IMR-90 (cell line): ENCODE measurements at regions not wholly inside any gene's neighbourhood (a gene's known extent, or its start where the extent isn't known, plus 50 kb on each side); places are given as distances from the start of the nearest gene placed in this dataset.

ENCODE experiments used
- ATAC-seq: fragments of 200-7000 bp; cut with Tn5 transposase; 2 replicates; pipeline ENCODE4 v1.9.1; 2020; ENCODE audit warnings: low read depth, mild to moderate bottlenecking, moderate library complexity
- BruUV-seq: library from RNA; stranded (reverse); fragments of 400-500 nt; replicated peaks from 2 replicates; lab custom pipeline; 2021; lab: Mats Ljungman, UMichigan
- CTCF ChIA-PET: fragments of 300-600 bp; formaldehyde crosslinking; extraction: SDS; loops from one replicate; lab custom pipeline; 2021; ENCODE audit warnings: antibody characterized with exemption; lab: Yijun Ruan, JAX
- POLR2A ChIA-PET: fragments of 300-600 bp; sonication (Branson Sonifier 250); formaldehyde crosslinking; loops from one replicate; lab custom pipeline; 2022; ENCODE audit warnings: antibody characterized with exemption; ENCODE audit not compliant: unreplicated experiment; lab: Charles Lee
- DNase-seq: peaks from one replicate; pipeline ENCODE4 v3.0.0; 2013
- H2AFZ ChIP-seq: replicated peaks from 2 replicates; pipeline ENCODE3; 2013; ENCODE audit warnings: low read length, mild to moderate bottlenecking; ENCODE audit not compliant: poor library complexity
- H2AK5ac ChIP-seq: 2 replicates; pipeline ENCODE4 v1.6.1; 2013; ENCODE audit warnings: low read depth, low read length, inconsistent platforms
- H2AK9ac ChIP-seq: replicated peaks from 2 replicates; pipeline ENCODE3; 2013; ENCODE audit warnings: mild to moderate bottlenecking, low read depth, low read length, moderate library complexity; ENCODE audit not compliant: poor library complexity
- H2BK120ac ChIP-seq: 2 replicates; pipeline ENCODE4 v1.6.1; 2013; ENCODE audit warnings: low read depth, low read length, inconsistent platforms
- H2BK15ac ChIP-seq: 3 replicates; pipeline ENCODE4 v1.6.1; 2013; ENCODE audit warnings: low read depth, low read length, inconsistent platforms
- H2BK20ac ChIP-seq: 2 replicates; pipeline ENCODE4 v1.6.1; 2013; ENCODE audit warnings: low read depth, mild to moderate bottlenecking, inconsistent platforms, low read length, moderate library complexity
- H2BK5ac ChIP-seq: 2 replicates; pipeline ENCODE4 v1.6.1; 2013; ENCODE audit warnings: mild to moderate bottlenecking, low read depth, low read length, inconsistent platforms; ENCODE audit not compliant: poor library complexity, severe bottlenecking
- H3K14ac ChIP-seq: replicated peaks from 2 replicates; pipeline ENCODE4 v1.6.1; 2013; ENCODE audit warnings: low read depth, low read length, inconsistent platforms
- H3K18ac ChIP-seq: 2 replicates; pipeline ENCODE4 v1.6.1; 2013; ENCODE audit warnings: low read depth, low read length, control low read depth
- H3K23ac ChIP-seq: 2 replicates; pipeline ENCODE4 v1.6.1; 2013; ENCODE audit warnings: low read depth, low read length, inconsistent platforms
- H3K27ac ChIP-seq: 2 replicates; pipeline ENCODE4 v1.5.1; 2013; ENCODE audit warnings: mild to moderate bottlenecking, control low read depth, low read length; ENCODE audit not compliant: insufficient read depth
- H3K27me3 ChIP-seq: 2 replicates; pipeline ENCODE4 v1.6.1; 2013; ENCODE audit warnings: low read length; ENCODE audit not compliant: control insufficient read depth, insufficient read depth
- H3K36me3 ChIP-seq: 2 replicates; pipeline ENCODE4 v1.6.1; 2013; ENCODE audit warnings: low read length, mixed read lengths; ENCODE audit not compliant: control insufficient read depth, insufficient read depth
- H3K4ac ChIP-seq: 2 replicates; pipeline ENCODE4 v1.6.1; 2013; ENCODE audit warnings: low read depth, low read length, inconsistent platforms
- H3K4me1 ChIP-seq: 2 replicates; pipeline ENCODE4 v1.6.1; 2013; ENCODE audit warnings: low read length, mixed read lengths; ENCODE audit not compliant: control insufficient read depth, insufficient read depth
- H3K4me2 ChIP-seq: 2 replicates; pipeline ENCODE4 v1.6.1; 2013; ENCODE audit warnings: low read depth, mild to moderate bottlenecking, control low read depth, low read length, moderate library complexity
- H3K4me3 ChIP-seq: 2 replicates; pipeline ENCODE4 v1.5.1; 2013; ENCODE audit warnings: low read depth, mild to moderate bottlenecking, control low read depth, low read length, moderate library complexity; ENCODE audit not compliant: insufficient read depth
- H3K56ac ChIP-seq: 2 replicates; pipeline ENCODE4 v1.6.1; 2013; ENCODE audit warnings: low read length, inconsistent platforms; ENCODE audit not compliant: insufficient read depth; ENCODE audit errors: extremely low read depth
- H3K79me1 ChIP-seq, 2 experiments: 2 replicates each; pipeline ENCODE4 v1.6.1; 2013; ENCODE audit warnings: low read length in 2 of 2, inconsistent platforms in 1 of 2, low read depth in 1 of 2
- H3K9ac ChIP-seq: 2 replicates; pipeline ENCODE4 v1.6.1; 2013; ENCODE audit warnings: low read depth, low read length, control low read depth
- H3K9me1 ChIP-seq: 2 replicates; pipeline ENCODE4 v1.6.1; 2013; ENCODE audit warnings: low read length, inconsistent platforms; ENCODE audit not compliant: insufficient read depth
- H3K9me3 ChIP-seq: 2 replicates; pipeline ENCODE4 v1.6.1; 2013; ENCODE audit warnings: low read length; ENCODE audit not compliant: control insufficient read depth, insufficient read depth
- H4K20me1 ChIP-seq: 2 replicates; pipeline ENCODE4 v1.6.1; 2013; ENCODE audit warnings: low read length, inconsistent platforms; ENCODE audit not compliant: insufficient read depth
- H4K5ac ChIP-seq: 2 replicates; pipeline ENCODE4 v1.6.1; 2013; ENCODE audit warnings: mild to moderate bottlenecking, low read depth, low read length, control low read depth
- H4K8ac ChIP-seq, 2 experiments: 2 replicates each; pipeline ENCODE4 v1.6.1; 2013; ENCODE audit warnings: low read depth in 2 of 2, low read length in 2 of 2, control low read depth in 1 of 2, inconsistent platforms in 1 of 2
- H4K91ac ChIP-seq: 2 replicates; pipeline ENCODE4 v1.6.1; 2013; ENCODE audit warnings: low read depth, low read length, inconsistent platforms; ENCODE audit not compliant: insufficient read depth
- BHLHE40 ChIP-seq: fragments of 150-350 bp; IDR thresholded peaks from 2 replicates; pipeline ENCODE4 v1.6.1; 2016; ENCODE audit warnings: mild to moderate bottlenecking, low read depth, low read length
- CEBPB ChIP-seq: IDR thresholded peaks from 2 replicates; pipeline ENCODE4 v1.6.1; 2012; ENCODE audit warnings: low read depth, low read length, improper control_type of control experiment
- CHD1 ChIP-seq: IDR thresholded peaks from 2 replicates; pipeline ENCODE4 v1.6.1; 2012; ENCODE audit warnings: low read depth, low read length, improper control_type of control experiment
- FOS ChIP-seq: fragments of 150-350 bp; IDR thresholded peaks from 2 replicates; pipeline ENCODE4 v1.6.1; 2016; ENCODE audit warnings: low read depth, low read length
- MAFK ChIP-seq: IDR thresholded peaks from 2 replicates; pipeline ENCODE4 v1.6.1; 2012; ENCODE audit warnings: low read depth, low read length, improper control_type of control experiment
- MAZ ChIP-seq: IDR thresholded peaks from 2 replicates; pipeline ENCODE4 v1.6.1; 2012; ENCODE audit warnings: low read depth, mild to moderate bottlenecking, low read length, improper control_type of control experiment, moderate library complexity, borderline replicate concordance
- MXI1 ChIP-seq: IDR thresholded peaks from 2 replicates; pipeline ENCODE4 v1.6.1; 2012; ENCODE audit warnings: low read depth, mild to moderate bottlenecking, low read length, moderate library complexity, borderline replicate concordance
- NFE2L2 ChIP-seq: fragments of 150-350 bp; IDR thresholded peaks from 2 replicates; pipeline ENCODE4 v1.6.1; 2016; ENCODE audit warnings: low read depth, mild to moderate bottlenecking, low read length
- POLR2A ChIP-seq: IDR thresholded peaks from 2 replicates; pipeline ENCODE4 v1.6.1; 2012; ENCODE audit warnings: mild to moderate bottlenecking, low read depth, low read length
- RAD21 ChIP-seq: IDR thresholded peaks from 2 replicates; pipeline ENCODE4 v1.6.1; 2012; ENCODE audit warnings: low read length, improper control_type of control experiment
- RCOR1 ChIP-seq: IDR thresholded peaks from 2 replicates; pipeline ENCODE4 v1.6.1; 2012; ENCODE audit warnings: mild to moderate bottlenecking, low read length, improper control_type of control experiment; ENCODE audit not compliant: insufficient replicate concordance
- RFX5 ChIP-seq: IDR thresholded peaks from 2 replicates; pipeline ENCODE4 v1.8.0; 2012; ENCODE audit warnings: low read depth, mild to moderate bottlenecking, low read length, moderate library complexity
- SMC3 ChIP-seq: fragments of 150-350 bp; IDR thresholded peaks from 2 replicates; pipeline ENCODE4 v1.6.1; 2016; ENCODE audit warnings: low read depth, mild to moderate bottlenecking, antibody characterized with exemption, low read length, moderate library complexity
- WGBS, 2 experiments: methylation state at CpG; one replicate each; pipeline versions ENCODE4 v1.1.5 to v1.1.7; 2013; ENCODE audit warnings: missing lambda C conversion rate in 2 of 2; ENCODE audit not compliant: insufficient read length in 1 of 2; ENCODE audit errors: extremely low coverage in 2 of 2; 5-methylcytosine and 5-hydroxymethylcytosine counted together
- dilution Hi-C: fragments of 300-500 bp; cut with HindIII; formaldehyde crosslinking; loops from one replicate; pipeline ENCODE4 v1.14.3; 2018; ENCODE audit warnings: low sequenced_read_pairs; ENCODE audit not compliant: unreplicated experiment
- in situ Hi-C: fragments of 300-500 bp; cut with MboI; formaldehyde crosslinking; loops from 3 replicates; pipeline ENCODE4 v1.14.3; 2019; ENCODE audit warnings: low sequenced_read_pairs, inconsistent platforms, mixed read lengths
- intact Hi-C: fragments of 100-400 bp; cut with micrococcal nuclease; formaldehyde crosslinking; loops from 2 replicates; pipeline ENCODE4 v1.10.0; 2022
- TF ChIP-seq, protein P1 (sequence below): conservative IDR thresholded peaks from 2 replicates; pipeline ENCODE4 v1.5.1; 2012; ENCODE audit warnings: mild to moderate bottlenecking, low read depth, low read length, improper control_type of control experiment
- TF ChIP-seq, protein P2 (sequence below): fragments of 150-350 bp; IDR thresholded peaks from 2 replicates; pipeline ENCODE4 v1.6.1; 2016; ENCODE audit warnings: low read depth, mild to moderate bottlenecking, low read length, moderate library complexity, borderline replicate concordance
- TF ChIP-seq, protein P3 (sequence below): fragments of 150-350 bp; IDR thresholded peaks from 2 replicates; pipeline ENCODE4 v1.6.1; 2017; ENCODE audit warnings: mild to moderate bottlenecking, antibody characterized with exemption, low read length, low read depth

DNA sequence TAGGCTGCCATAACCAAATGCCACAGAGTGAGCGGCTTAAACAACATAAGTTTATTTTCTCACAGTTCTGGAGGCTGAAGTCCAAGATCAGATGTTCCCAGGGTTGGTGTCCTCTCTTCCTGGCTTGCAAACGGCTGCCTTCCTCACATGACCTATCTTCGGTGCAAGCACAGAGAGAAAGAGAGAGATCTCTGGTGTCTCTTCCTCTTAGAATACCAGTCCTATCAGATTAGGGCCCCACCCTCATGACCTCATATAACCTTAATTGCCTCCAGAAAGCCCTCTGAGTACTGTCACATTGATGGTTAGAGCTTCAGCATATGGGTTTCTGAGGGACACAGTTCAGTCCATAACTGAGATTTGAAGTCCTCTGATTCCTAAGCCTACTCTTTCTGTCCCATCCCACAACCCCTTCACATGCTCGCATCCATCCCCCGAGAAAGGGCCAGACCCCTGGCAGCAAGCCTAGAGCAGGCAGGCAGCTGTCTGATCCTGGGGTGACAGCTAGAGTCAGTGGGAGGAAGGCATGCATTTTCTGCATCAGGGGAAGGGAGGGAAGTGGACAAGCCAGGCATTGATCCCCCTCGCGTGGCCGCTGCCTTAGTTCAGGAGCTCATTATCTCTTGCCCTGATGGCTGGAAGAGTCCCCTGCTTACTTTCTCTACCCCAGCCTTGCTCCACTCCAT, 114.1 kb downstream of the FAR1 start:
- no peak overlapping the region for H3K23ac ChIP-seq
- POLR2A ChIA-PET: no interaction called here
- DNase-seq (no peak), ATAC-seq (no peak)
- H2BK15ac ChIP-seq: no peak overlapping the region
- no peak overlapping the region for H3K9ac ChIP-seq
- no peak overlapping the region for H4K91ac ChIP-seq
- dilution Hi-C loops: no loop called here
- H3K56ac ChIP-seq: no peak overlapping the region
- H3K4me1 ChIP-seq: no peaks in the 10 kb centered on the region
- no peak overlapping the region for H3K27ac ChIP-seq
- no CpG with 5 or more reads among the region's 8 CpGs for WGBS, 2 experiments
- H4K5ac ChIP-seq: no peak overlapping the region
- H3K18ac ChIP-seq: no peak overlapping the region
- H3K27me3 ChIP-seq: peaks cover 6% of the 10 kb centered on the region
- no peak overlapping the region for H3K14ac ChIP-seq
- no peak overlapping the region for H4K8ac ChIP-seq
- no peak overlapping the region for H2BK20ac ChIP-seq
- H3K9me3 ChIP-seq: no peaks in the 10 kb centered on the region
- no peaks in the 10 kb centered on the region for H3K9me1 ChIP-seq
- no peak overlapping the region for H2BK5ac ChIP-seq
- no peak overlapping the region for H3K4me2 ChIP-seq
- CTCF ChIA-PET: no interaction called here
- no peaks in the 10 kb centered on the region for H3K79me1 ChIP-seq
- no peaks in the 10 kb centered on the region for H4K20me1 ChIP-seq
- H2BK120ac ChIP-seq: no peak overlapping the region
- in situ Hi-C loops: no loop called here
- intact Hi-C loops: no loop called here
- BruUV-seq: no TSS peak
- no peak overlapping the region for H3K4ac ChIP-seq
- H3K4me3 ChIP-seq: no peak overlapping the region
- H2AFZ ChIP-seq: no peak overlapping the region
- TF ChIP-seq CHD1 (no peak), RCOR1 (no peak), POLR2A (no peak), RAD21 (no peak), SMC3 (no peak), CEBPB (no peak), FOS (no peak), MXI1 (no peak), MAZ (no peak), NFE2L2 (no peak), MAFK (no peak), BHLHE40 (no peak), RFX5 (no peak)
- TF ChIP-seq, protein P1, sequence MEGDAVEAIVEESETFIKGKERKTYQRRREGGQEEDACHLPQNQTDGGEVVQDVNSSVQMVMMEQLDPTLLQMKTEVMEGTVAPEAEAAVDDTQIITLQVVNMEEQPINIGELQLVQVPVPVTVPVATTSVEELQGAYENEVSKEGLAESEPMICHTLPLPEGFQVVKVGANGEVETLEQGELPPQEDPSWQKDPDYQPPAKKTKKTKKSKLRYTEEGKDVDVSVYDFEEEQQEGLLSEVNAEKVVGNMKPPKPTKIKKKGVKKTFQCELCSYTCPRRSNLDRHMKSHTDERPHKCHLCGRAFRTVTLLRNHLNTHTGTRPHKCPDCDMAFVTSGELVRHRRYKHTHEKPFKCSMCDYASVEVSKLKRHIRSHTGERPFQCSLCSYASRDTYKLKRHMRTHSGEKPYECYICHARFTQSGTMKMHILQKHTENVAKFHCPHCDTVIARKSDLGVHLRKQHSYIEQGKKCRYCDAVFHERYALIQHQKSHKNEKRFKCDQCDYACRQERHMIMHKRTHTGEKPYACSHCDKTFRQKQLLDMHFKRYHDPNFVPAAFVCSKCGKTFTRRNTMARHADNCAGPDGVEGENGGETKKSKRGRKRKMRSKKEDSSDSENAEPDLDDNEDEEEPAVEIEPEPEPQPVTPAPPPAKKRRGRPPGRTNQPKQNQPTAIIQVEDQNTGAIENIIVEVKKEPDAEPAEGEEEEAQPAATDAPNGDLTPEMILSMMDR: no peak
- TF ChIP-seq, protein P2, sequence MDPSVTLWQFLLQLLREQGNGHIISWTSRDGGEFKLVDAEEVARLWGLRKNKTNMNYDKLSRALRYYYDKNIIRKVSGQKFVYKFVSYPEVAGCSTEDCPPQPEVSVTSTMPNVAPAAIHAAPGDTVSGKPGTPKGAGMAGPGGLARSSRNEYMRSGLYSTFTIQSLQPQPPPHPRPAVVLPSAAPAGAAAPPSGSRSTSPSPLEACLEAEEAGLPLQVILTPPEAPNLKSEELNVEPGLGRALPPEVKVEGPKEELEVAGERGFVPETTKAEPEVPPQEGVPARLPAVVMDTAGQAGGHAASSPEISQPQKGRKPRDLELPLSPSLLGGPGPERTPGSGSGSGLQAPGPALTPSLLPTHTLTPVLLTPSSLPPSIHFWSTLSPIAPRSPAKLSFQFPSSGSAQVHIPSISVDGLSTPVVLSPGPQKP: no peak
- TF ChIP-seq, protein P3, sequence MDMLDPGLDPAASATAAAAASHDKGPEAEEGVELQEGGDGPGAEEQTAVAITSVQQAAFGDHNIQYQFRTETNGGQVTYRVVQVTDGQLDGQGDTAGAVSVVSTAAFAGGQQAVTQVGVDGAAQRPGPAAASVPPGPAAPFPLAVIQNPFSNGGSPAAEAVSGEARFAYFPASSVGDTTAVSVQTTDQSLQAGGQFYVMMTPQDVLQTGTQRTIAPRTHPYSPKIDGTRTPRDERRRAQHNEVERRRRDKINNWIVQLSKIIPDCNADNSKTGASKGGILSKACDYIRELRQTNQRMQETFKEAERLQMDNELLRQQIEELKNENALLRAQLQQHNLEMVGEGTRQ: no peak
- no peaks in the 10 kb centered on the region for H3K36me3 ChIP-seq
- no peak overlapping the region for H2AK9ac ChIP-seq
- no peak overlapping the region for H2AK5ac ChIP-seq
